GM19468 (cell line): ENCODE measurements at regions not wholly inside any gene's neighbourhood (a gene's known extent, or its start where the extent isn't known, plus 50 kb on each side); places are given as distances from the start of the nearest gene placed in this dataset.
"Not testable (repeated sequence)": the region's sequence is repeated elsewhere in the genome, so short reads cannot be mapped to it uniquely, and the experiment has no call there.

Experiments
- ATAC-seq: cut with Tn5 transposase; IDR thresholded peaks from one replicate; pipeline ENCODE4 v1.9.1; 2021; ENCODE audit warnings: mild to moderate bottlenecking, moderate library complexity, moderate number of reproducible peaks; ENCODE audit not compliant: unreplicated experiment; ENCODE audit errors: extremely low read depth

- ATAC-seq, result no peak
These were observed 508.4 kb upstream of the MAP2 start for GRCh38 chr2:208915401-208915800.

DNA sequence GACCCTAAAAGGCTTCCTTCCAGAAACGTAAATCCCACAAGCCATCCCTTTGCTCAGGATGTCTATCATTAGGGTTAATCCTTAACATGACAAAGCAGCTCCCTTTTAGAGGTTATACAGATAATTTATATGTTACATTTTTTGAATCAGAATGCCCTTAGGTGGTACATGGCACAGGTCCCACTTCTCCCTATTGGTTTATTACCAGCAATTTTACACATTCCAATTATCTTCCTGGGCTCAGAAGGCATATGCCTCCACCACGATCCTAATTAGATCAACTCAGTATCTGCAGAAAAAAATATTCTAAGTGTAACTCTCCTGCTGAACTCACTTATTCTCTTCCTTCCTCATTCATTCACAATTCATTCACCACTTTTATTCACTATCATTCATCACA lies 507.0 kb upstream of the MAP2 start:
- no peak for ATAC-seq

DNA sequence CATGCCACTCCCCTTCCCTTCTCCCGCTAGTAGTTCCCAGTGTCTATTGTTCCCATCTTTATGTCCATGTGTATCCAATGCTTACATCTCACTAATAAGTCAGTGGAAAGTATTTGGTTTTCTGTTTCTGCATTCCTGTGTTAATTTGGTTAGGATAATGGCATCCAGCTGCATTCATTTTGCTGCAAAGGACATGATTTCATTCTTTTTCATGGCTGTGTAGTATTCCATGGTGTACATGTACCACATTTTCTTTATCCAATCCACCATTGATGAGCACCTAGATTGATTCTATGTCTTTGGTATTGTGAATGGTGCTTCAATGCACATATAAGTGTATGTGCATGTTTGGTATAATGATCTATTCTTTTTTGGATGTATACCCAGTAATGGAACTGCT lies 502.5 kb upstream of the MAP2 start:
- ATAC-seq, result not testable (repeated sequence)

DNA sequence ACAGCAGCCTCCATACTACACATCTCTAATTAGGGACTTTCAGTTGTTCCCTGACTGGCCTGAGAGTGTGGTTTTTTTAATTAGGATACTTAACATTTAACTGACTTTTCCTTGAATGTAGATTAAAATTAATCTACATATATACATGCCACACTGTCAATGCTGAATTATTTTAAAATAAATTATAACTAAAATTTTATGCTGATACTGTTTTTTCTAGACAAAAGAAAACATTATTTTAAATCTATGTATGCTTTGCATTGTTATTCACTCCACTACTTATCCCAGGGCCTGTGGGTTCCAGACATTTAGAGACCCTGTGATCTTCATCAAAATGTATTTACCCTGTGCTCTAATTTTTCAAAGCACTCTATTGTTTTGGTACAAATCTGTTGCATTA lies 496.0 kb upstream of the MAP2 start:
- ATAC-seq, result no peak

GRCh38 chr2:208929139-208929864 lies 494.5 kb upstream of the MAP2 start:
- ATAC-seq, result no peak

GRCh38 chr2:208929894-208930427 lies 493.9 kb upstream of the MAP2 start:
- ATAC-seq, result no peak

- ATAC-seq, result no peak
These were observed 488.3 kb upstream of the MAP2 start for GRCh38 chr2:208935531-208935930.

GRCh38 chr2:208937521-208937920 lies 486.3 kb upstream of the MAP2 start:
- no peak for ATAC-seq

DNA sequence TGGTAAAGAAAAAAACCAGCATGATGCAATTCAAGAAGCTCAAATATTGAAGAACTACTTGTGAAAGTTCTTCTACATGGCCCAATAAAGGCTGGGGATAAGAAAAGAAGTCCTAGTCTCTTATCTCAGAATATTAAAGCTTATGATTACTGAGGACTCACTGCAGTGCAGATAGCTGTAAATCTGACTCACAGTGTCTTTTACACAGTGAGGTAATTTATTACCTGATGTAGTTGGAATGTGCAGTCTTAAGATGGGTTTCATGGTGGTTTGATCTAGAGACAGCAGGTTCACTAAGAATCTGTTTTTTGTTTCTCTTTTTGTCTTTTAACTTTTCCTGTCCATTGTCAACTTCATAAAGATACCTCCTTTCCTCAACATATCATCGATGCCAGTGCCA lies 484.0 kb upstream of the MAP2 start:
- ATAC-seq, result no peak

GRCh38 chr2:208945719-208946256 lies 478.1 kb upstream of the MAP2 start:
- ATAC-seq, result no peak

DNA sequence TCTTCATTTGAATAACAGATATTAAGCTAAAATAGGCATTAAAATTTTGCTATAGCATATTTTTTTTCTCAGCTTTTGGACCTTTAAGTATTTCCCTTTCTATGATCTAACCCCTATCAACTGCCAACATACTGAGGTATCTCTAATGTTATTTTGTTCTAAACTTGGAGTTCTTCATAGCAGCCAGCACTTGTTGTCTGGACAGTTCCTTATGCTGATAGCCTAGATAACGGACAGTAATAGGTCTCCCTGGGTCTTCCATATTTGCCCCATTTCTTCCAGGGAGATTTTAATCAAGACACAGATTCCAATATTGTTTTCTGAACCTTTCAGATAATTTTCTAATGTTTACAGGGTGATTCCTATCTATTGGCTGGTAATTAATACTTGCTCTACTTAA lies 475.8 kb upstream of the MAP2 start:
- ATAC-seq, result no peak

- ATAC-seq, result no peak
These were observed 453.8 kb upstream of the MAP2 start for GRCh38 chr2:208970070-208970469.

GRCh38 chr2:208977582-208977981 lies 446.3 kb upstream of the MAP2 start:
- ATAC-seq, result no peak

GRCh38 chr2:208978946-208979345 lies 444.9 kb upstream of the MAP2 start:
- ATAC-seq, result no peak

DNA sequence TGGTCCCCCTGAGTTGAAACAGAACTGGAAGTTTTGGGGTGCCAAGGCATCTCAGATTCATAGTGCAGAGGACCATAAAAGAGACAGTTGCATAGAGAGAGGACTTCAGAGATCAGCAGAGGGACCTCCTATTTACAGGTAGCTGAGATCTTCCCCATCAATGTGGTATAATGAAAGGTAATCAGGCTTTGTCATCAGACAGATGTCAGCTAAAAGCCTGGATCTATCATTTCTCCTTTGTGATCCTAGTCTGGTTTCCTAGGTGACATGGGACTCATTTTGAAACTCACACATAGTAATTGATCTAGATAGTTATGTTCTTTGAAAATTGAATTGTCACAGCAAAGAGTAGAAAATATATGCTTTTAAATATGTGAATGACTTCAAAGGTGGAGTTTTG lies 443.5 kb upstream of the MAP2 start:
- ATAC-seq, result no peak

DNA sequence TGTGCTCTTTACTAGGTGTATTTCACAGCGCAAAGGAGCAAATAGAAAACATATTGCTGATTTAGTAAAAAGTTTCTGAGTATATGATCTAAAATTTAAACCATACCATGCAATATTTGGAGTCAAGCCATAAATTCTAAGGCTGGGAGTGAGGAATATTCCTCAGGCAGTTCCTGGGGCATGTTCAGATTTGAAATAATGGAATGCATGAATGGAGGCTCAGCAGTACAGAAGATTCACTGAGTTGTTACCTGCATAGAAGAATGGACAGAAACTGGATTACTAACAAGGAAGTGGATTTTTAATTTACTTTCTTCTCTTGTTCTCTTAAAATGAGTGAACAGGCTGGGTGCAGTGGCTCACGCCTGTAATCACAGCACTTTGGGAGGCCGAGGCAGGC lies 441.0 kb upstream of the MAP2 start:
- ATAC-seq, result no peak

DNA sequence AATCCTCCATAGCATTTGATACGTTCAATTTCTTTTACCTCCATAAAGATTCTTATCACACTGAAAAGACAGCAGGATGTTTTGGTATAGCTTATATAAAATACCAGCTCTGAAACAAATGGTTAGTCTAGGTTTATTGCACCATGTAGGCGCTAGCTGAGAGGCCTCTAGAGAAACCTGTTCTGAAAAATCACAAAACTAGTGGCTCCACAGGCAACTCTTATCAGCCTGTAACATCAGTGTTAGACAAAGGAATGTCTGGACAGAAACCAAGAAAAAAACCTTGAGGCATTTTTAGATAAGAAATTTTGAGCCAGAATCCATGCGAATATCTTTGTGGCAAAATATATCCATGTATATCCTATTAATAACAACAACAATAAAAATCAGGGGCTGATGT lies 440.4 kb upstream of the MAP2 start:
- ATAC-seq, result no peak

- no peak for ATAC-seq
These were observed 439.3 kb upstream of the MAP2 start for GRCh38 chr2:208984376-208985090.

- ATAC-seq, result no peak
These were observed 438.2 kb upstream of the MAP2 start for GRCh38 chr2:208985644-208986043.

- ATAC-seq, result no peak
These were observed 433.1 kb upstream of the MAP2 start for GRCh38 chr2:208990716-208991115.

- no peak for ATAC-seq
These were observed 423.9 kb upstream of the MAP2 start for GRCh38 chr2:208999911-209000310.
